K562 (cell line): ENCODE measurements at regions not wholly inside any gene's neighbourhood (a gene's known extent, or its start where the extent isn't known, plus 50 kb on each side); places are given as distances from the start of the nearest gene placed in this dataset.

ENCODE experiments used
- ATAC-seq: fragments of 200-7000 bp; cut with Tn5 transposase; 3 replicates; pipeline ENCODE4 v1.9.1; 2020; ENCODE audit warnings: moderate library complexity
- BruUV-seq: library from RNA; stranded (reverse); fragments of 400-500 nt; replicated peaks from 2 replicates; lab custom pipeline; 2021; lab: Mats Ljungman, UMichigan
- CTCF ChIA-PET: fragments of 300-600 bp; formaldehyde crosslinking; extraction: SDS; loops from one replicate; lab custom pipeline; 2021; ENCODE audit warnings: low intra/inter-chr PET ratio; lab: Yijun Ruan, JAX
- POLR2A ChIA-PET: fragments of 300-600, 350-650 bp; sonication (Branson Sonifier 250); formaldehyde crosslinking; extraction: SDS; loops from one replicate; lab custom pipeline; 2021; ENCODE audit warnings: antibody characterized with exemption, inconsistent platforms; lab: Yijun Ruan, JAX
- DNase-seq, 4 experiments: peaks; one replicate each; pipeline versions ENCODE4 v3.0.0 to v3.0.0-alpha.2; 2011 to 2018; ENCODE audit warnings: low spot score in 3 of 4, mixed read lengths in 3 of 4; ENCODE audit errors: extremely low read depth in 1 of 4
- FAIRE-seq: peaks from 2 replicates; lab custom pipeline; 2011; peaks lifted over from hg19 to GRCh38; lab: Jason Lieb, UNC
- H2AFZ ChIP-seq: 2 replicates; pipeline ENCODE4 v1.6.0; 2011; ENCODE audit warnings: low read depth, low read length, control low read depth, inconsistent platforms
- H3K27ac ChIP-seq: fragments of 200-600 bp; 3 replicates; pipeline ENCODE4 v1.8.0; 2011; ENCODE audit warnings: low read depth, mild to moderate bottlenecking, control low read depth, inconsistent platforms, low read length, moderate library complexity, mixed read lengths; ENCODE audit errors: extremely low read depth
- H3K27me3 ChIP-seq, 2 experiments: fragments of 300-600 bp in 1 of 2; 2 replicates in 1 of 2; 3 replicates in 1 of 2; pipeline versions ENCODE4 v1.6.0 to v1.8.0; 2011; ENCODE audit warnings: inconsistent platforms in 2 of 2, low read length in 2 of 2, mild to moderate bottlenecking in 1 of 2, mixed read lengths in 1 of 2, moderate library complexity in 1 of 2; ENCODE audit not compliant: control insufficient read depth in 2 of 2, insufficient read depth in 2 of 2
- H3K36me3 ChIP-seq: fragments of 300-600 bp; 3 replicates; pipeline ENCODE4 v1.8.0; 2011; ENCODE audit warnings: mild to moderate bottlenecking, low read length, inconsistent platforms; ENCODE audit not compliant: control insufficient read depth, insufficient read depth
- H3K4me1 ChIP-seq, 2 experiments: fragments of 200-600 bp in 1 of 2; replicated peaks in 1 of 2; 2 replicates in 1 of 2; 3 replicates in 1 of 2; pipeline versions ENCODE4 v1.5.1 to v1.8.0; 2011; ENCODE audit warnings: inconsistent platforms in 2 of 2, low read length in 2 of 2, mild to moderate bottlenecking in 1 of 2, mixed read lengths in 1 of 2, moderate library complexity in 1 of 2; ENCODE audit not compliant: control insufficient read depth in 2 of 2, insufficient read depth in 2 of 2
- H3K4me2 ChIP-seq: 2 replicates; pipeline ENCODE4 v1.6.1; 2011; ENCODE audit warnings: low read length, control low read depth, inconsistent platforms, mixed read lengths; ENCODE audit not compliant: insufficient read depth
- H3K4me3 ChIP-seq: fragments of 200-600 bp; sonication (generic), shearing (Covaris generic); 2 replicates; pipeline ENCODE4 v1.5.1; 2016; ENCODE audit warnings: control low read depth, inconsistent platforms
- H3K79me2 ChIP-seq: fragments of 200-600 bp; 3 replicates; pipeline ENCODE4 v1.8.0; 2011; ENCODE audit warnings: low read length, inconsistent platforms; ENCODE audit not compliant: control insufficient read depth, insufficient read depth
- H3K9ac ChIP-seq, 2 experiments: 2 replicates each; pipeline versions ENCODE4 v1.6.0 to v1.6.1; 2011; ENCODE audit warnings: low read depth in 2 of 2, low read length in 2 of 2, control low read depth in 1 of 2, inconsistent platforms in 1 of 2, mild to moderate bottlenecking in 1 of 2, mixed read lengths in 1 of 2; ENCODE audit not compliant: insufficient read depth in 1 of 2
- H3K9me1 ChIP-seq: one replicate; pipeline ENCODE4 v1.6.0; 2011; ENCODE audit warnings: inconsistent platforms, mild to moderate bottlenecking, low read length, moderate library complexity; ENCODE audit not compliant: control insufficient read depth, insufficient read depth
- H3K9me3 ChIP-seq: replicated peaks from 2 replicates; pipeline ENCODE4 v1.5.1; 2011; ENCODE audit warnings: low read depth, low read length, inconsistent platforms; ENCODE audit not compliant: control insufficient read depth, insufficient read depth
- H4K20me1 ChIP-seq: replicated peaks from 2 replicates; pipeline ENCODE4 v1.6.1; 2011; ENCODE audit warnings: low read length, inconsistent platforms, mixed read lengths; ENCODE audit not compliant: control insufficient read depth, insufficient read depth
- RBM22 ChIP-seq: fragments of 200-400 bp; formaldehyde crosslinking; IDR thresholded peaks from 2 replicates; pipeline ENCODE4 v1.6.1; 2018; ENCODE audit warnings: low read length, low read depth; ENCODE audit not compliant: poor library complexity, severe bottlenecking
- WGBS: fragments of 100-300 bp; shearing (Covaris generic); methylation state at CpG from one replicate; pipeline ENCODE4 v1.1.6; 2016; ENCODE audit warnings: low coverage, mixed read lengths; ENCODE audit not compliant: insufficient coverage; ENCODE audit errors: missing lambda C conversion rate; 5-methylcytosine and 5-hydroxymethylcytosine counted together
- in situ Hi-C: fragments of 300-500 bp; cut with MboI; formaldehyde crosslinking; loops from 4 replicates; pipeline ENCODE4 v1.15.0; 2018; ENCODE audit warnings: inconsistent platforms, mixed read lengths
- intact Hi-C: fragments of 100-400 bp; cut with micrococcal nuclease; formaldehyde crosslinking; loops from 2 replicates; pipeline ENCODE4 v1.14.2; 2022
- TF ChIP-seq, protein P1 (sequence below): sonication (generic); formaldehyde crosslinking; IDR thresholded peaks from 2 replicates; pipeline ENCODE4 v1.8.0; 2022; ENCODE audit warnings: mild to moderate bottlenecking, missing genetic modification reagents
- TF ChIP-seq, protein P2 (sequence below): sonication (generic); formaldehyde crosslinking; IDR thresholded peaks from 2 replicates; pipeline ENCODE4 v1.8.1; 2022; ENCODE audit warnings: missing genetic modification reagents

- TF ChIP-seq, protein P1, sequence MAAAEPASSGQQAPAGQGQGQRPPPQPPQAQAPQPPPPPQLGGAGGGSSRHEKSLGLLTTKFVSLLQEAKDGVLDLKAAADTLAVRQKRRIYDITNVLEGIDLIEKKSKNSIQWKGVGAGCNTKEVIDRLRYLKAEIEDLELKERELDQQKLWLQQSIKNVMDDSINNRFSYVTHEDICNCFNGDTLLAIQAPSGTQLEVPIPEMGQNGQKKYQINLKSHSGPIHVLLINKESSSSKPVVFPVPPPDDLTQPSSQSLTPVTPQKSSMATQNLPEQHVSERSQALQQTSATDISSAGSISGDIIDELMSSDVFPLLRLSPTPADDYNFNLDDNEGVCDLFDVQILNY (CRISPR knock-in tag) = no peak
Observed at GRCh38 chr10:2659660-2660209, 407.6 kb upstream of the PFKP start (continued).

GRCh38 chr10:2658780-2659179, 408.6 kb upstream of the PFKP start:
- POLR2A ChIA-PET = no interaction called here
- no peaks in the 10 kb centered on the region for H4K20me1 ChIP-seq
- in situ Hi-C loops (no loop called here), intact Hi-C loops (no loop called here)
- no TSS peak for BruUV-seq
- no peak overlapping the region for H3K4me3 ChIP-seq
- no peak overlapping the region for H2AFZ ChIP-seq
- no peak for TF ChIP-seq RBM22
- TF ChIP-seq, protein P2, sequence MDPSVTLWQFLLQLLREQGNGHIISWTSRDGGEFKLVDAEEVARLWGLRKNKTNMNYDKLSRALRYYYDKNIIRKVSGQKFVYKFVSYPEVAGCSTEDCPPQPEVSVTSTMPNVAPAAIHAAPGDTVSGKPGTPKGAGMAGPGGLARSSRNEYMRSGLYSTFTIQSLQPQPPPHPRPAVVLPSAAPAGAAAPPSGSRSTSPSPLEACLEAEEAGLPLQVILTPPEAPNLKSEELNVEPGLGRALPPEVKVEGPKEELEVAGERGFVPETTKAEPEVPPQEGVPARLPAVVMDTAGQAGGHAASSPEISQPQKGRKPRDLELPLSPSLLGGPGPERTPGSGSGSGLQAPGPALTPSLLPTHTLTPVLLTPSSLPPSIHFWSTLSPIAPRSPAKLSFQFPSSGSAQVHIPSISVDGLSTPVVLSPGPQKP = no peak
- no peaks in the 10 kb centered on the region for H3K9me3 ChIP-seq
- no peak for ATAC-seq
- peaks cover 0 to 4% of the 10 kb centered on the region in 2 experiments; a peak in 1 of 5 replicates for H3K27me3 ChIP-seq
- FAIRE-seq = no peak
- WGBS = 0% methylated on average over 4 of the region's 4 CpGs
- H3K4me2 ChIP-seq = no peak overlapping the region
- H3K27ac ChIP-seq = no peak overlapping the region
- H3K9ac ChIP-seq = no peak overlapping the region
- no peaks in the 10 kb centered on the region for H3K79me2 ChIP-seq
- no peaks in the 10 kb centered on the region for H3K36me3 ChIP-seq
- CTCF ChIA-PET = no interaction called here
- no peak for DNase-seq
- H3K9me1 ChIP-seq = no peaks in the 10 kb centered on the region
- no peaks in the 10 kb centered on the region for H3K4me1 ChIP-seq
